ENCODE measurements at regions not wholly inside any gene's neighbourhood (a gene's known extent, or its start where the extent isn't known, plus 50 kb on each side); places are given as distances from the start of the nearest gene placed in this dataset.

DNA sequence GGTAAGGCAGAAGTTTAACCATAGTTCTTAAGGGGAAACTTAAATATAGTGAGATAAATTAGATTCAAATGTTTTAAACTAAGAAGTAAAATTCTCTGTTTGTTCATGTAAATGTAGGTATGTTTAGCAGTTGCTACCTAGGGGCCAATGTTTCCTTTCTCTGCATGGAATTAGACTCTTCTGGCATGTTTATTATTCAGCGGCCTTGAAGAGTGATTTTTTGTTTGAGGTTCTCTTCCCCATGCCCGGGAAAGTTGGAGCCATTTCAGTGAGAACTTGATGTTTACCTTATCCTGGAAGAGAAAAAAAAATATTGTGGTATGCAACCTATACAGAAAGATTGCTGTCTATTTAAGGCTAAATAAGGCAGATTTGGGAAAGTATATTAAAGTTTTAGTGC is 492.9 kb downstream of the KLF5 start:
- ATAC-seq (replicated peaks) (no peak), DNase-seq (no peak)
- H3K27ac Mint-ChIP-seq, result no peak overlapping the region
- H3K9me3 Mint-ChIP-seq, result no peaks in the 10 kb centered on the region
- H3K4me3 Mint-ChIP-seq, result no peak overlapping the region
- no peaks in the 10 kb centered on the region for H3K4me1 Mint-ChIP-seq
- H3K27me3 Mint-ChIP-seq, result no peaks in the 10 kb centered on the region
- no peaks in the 10 kb centered on the region for H3K36me3 Mint-ChIP-seq

DNA sequence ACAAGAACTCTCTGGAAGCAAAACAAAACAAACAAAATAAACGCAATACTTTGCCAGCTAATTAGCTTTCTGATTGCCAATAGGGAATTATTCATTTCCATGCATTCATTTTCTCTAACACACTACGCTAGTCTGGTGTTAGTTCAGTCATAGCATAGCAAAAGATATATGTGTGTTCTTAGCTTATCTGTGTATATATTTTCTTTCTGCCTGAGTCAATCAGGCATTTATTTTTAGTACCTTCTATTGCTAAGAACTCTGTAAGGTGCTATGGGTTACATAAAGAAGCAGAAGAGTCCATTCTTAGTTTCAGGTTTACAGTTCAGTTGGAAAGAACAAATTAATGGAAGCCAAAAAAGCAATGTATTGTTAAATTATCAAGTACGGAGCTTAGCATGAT is 490.9 kb downstream of the KLF5 start:
- Mint-ChIP-seq H3K36me3 (no peaks in the 10 kb centered on the region), H3K9me3 (no peaks in the 10 kb centered on the region), H3K4me1 (no peaks in the 10 kb centered on the region), H3K4me3 (no peak overlapping the region), H3K27ac (no peak overlapping the region), H3K27me3 (no peaks in the 10 kb centered on the region)
- ATAC-seq (replicated peaks) (no peak), DNase-seq (no peak)

DNA sequence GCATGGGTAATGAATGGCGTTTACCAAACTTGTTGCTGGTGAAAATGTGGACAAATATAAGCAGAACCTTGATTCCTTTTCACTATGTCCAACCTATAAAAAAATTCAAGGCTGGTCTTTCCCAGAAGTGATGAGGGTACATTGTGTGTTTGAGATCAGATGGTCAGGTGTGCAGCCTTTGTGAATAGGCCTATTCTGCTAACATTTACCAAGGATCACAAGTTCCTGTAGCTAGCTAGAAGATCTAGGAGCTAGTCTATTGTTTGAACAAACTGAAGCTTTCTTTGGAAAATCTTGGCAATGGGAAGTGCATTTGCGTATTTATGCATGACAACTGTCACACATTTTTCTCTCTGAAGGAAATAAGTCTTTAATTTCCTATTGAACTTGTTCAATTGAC is 489.6 kb downstream of the KLF5 start:
- Mint-ChIP-seq H3K4me3 (no peak overlapping the region), H3K36me3 (no peaks in the 10 kb centered on the region), H3K9me3 (no peaks in the 10 kb centered on the region), H3K4me1 (no peaks in the 10 kb centered on the region), H3K27ac (no peak overlapping the region), H3K27me3 (no peaks in the 10 kb centered on the region)
- ATAC-seq (replicated peaks) (no peak), DNase-seq (no peak)

DNA sequence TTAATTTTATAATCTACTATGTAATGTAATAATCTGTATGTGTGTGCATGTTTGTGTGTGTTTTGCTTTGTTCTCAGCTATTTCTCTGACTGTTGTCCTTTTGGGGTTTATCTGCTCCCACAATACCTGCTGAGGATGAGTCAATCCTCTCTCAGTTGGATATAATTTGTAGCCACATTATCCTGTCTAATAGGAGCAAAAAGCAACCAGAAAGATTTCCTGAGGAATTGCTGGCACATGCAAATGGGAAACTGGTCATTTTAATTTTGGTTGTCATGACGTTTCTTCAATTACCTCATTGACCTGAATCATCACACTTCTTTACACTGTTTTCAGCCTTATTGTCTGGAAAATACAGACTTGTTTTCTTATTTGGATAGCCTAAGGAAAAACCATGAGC is 488.4 kb downstream of the KLF5 start:
- H3K27me3 Mint-ChIP-seq, result no peaks in the 10 kb centered on the region
- no peaks in the 10 kb centered on the region for H3K9me3 Mint-ChIP-seq
- no peak overlapping the region for H3K27ac Mint-ChIP-seq
- no peak for DNase-seq
- H3K4me3 Mint-ChIP-seq, result no peak overlapping the region
- no peaks in the 10 kb centered on the region for H3K4me1 Mint-ChIP-seq
- no peak for ATAC-seq (replicated peaks)
- no peaks in the 10 kb centered on the region for H3K36me3 Mint-ChIP-seq

DNA sequence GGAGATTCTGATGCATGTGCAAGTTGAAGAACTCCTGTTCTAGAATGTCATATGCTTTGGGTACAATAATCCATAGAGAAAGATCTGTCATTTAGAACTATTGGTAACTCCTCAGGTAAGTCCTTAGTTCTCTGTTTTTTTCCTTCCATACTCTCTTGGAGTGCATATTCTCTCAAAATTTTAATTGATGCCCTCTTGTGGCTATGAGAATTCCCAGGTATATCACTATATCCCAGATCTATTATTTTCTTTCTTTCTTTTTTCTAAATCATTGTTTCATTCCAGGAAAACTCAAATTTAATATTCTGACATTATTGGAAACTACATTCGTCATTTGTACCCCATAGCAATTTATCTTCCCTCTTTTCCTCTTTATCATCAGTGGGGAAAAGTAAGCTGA is 485.4 kb downstream of the KLF5 start:
- DNase-seq (no peak), ATAC-seq (replicated peaks) (no peak)
- Mint-ChIP-seq H3K4me1 (no peaks in the 10 kb centered on the region), H3K4me3 (no peak overlapping the region), H3K9me3 (no peaks in the 10 kb centered on the region), H3K27ac (no peak overlapping the region), H3K36me3 (no peaks in the 10 kb centered on the region), H3K27me3 (no peaks in the 10 kb centered on the region)

DNA sequence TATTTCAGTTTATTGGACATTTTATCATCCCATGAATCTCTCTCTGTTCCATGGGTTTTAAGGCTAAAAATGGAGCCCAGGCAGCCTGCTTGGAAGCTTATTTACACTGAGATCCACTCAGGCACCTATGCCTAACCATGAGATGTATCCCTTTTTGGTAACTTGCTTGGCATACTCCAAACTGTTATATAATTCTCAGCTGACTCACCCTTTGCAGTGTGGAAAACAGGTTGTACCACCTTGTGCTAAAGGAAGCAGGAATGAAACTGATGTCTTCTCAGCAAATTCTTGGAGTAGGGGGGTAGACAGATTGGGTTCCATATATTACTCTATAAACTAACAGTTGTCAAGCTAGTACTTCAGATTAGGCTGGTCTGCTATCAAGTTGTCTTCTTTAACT is 483.6 kb downstream of the KLF5 start:
- no peak for DNase-seq
- Mint-ChIP-seq H3K9me3 (no peaks in the 10 kb centered on the region), H3K27ac (no peak overlapping the region)

DNA sequence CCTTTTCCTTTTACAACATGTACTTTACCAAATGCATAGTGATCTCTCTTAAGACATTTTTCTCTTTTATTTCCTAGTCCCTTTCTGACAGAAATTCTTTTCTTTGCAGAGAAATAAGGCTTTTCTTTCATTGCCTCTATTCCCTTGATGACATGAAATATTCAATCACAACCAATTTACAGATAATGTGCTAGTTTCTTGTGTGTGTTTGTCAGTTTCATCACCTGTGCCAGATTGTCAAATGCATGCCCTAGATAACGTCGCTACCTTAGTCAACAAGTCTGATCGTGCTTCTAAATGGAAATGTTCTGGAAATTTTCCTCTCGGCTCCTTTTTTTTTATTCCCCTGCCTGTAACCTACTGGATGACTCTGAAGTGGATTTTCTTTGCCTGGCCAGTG is 478.1 kb downstream of the KLF5 start:
- Mint-ChIP-seq H3K9me3 (peaks cover 0 to 1% of the 10 kb centered on the region in 2 donors), H3K27me3 (no peaks in the 10 kb centered on the region), H3K4me3 (no peak overlapping the region), H3K36me3 (no peaks in the 10 kb centered on the region), H3K27ac (no peak overlapping the region), H3K4me1 (no peaks in the 10 kb centered on the region)
- ATAC-seq (replicated peaks), result no peak
- DNase-seq, result no peak

More for the DNA sequence above, 483.6 kb downstream of the KLF5 start:
- Mint-ChIP-seq H3K4me1 (no peaks in the 10 kb centered on the region), H3K4me3 (no peak overlapping the region), H3K36me3 (no peaks in the 10 kb centered on the region), H3K27me3 (no peaks in the 10 kb centered on the region)
- ATAC-seq (replicated peaks), result no peak

DNA sequence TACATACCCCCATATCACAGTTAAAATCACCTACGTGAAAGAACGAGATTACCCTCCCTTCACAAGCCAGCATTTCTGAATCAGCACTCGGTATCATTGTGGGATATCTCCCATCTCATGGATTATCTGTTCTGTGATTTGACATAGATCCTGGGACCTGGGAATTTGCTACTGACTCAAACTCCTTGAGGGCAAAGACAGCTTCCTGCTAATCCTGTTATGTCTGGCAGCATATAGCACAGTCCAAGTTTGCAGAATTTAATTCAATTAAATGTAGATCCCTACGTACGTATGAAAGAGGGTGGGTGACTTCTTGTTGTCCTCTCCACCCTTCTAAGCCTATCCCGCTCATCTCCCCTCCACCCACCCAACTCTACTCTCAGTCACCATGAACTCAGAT is 476.5 kb downstream of the KLF5 start:
- H3K4me1 Mint-ChIP-seq, result no peaks in the 10 kb centered on the region
- no peak for DNase-seq
- no peaks in the 10 kb centered on the region for H3K36me3 Mint-ChIP-seq
- no peak for ATAC-seq (replicated peaks)
- peaks cover 0 to 1% of the 10 kb centered on the region in 2 donors for H3K9me3 Mint-ChIP-seq
- H3K27me3 Mint-ChIP-seq, result no peaks in the 10 kb centered on the region
- no peak overlapping the region for H3K27ac Mint-ChIP-seq
- H3K4me3 Mint-ChIP-seq, result no peak overlapping the region

DNA sequence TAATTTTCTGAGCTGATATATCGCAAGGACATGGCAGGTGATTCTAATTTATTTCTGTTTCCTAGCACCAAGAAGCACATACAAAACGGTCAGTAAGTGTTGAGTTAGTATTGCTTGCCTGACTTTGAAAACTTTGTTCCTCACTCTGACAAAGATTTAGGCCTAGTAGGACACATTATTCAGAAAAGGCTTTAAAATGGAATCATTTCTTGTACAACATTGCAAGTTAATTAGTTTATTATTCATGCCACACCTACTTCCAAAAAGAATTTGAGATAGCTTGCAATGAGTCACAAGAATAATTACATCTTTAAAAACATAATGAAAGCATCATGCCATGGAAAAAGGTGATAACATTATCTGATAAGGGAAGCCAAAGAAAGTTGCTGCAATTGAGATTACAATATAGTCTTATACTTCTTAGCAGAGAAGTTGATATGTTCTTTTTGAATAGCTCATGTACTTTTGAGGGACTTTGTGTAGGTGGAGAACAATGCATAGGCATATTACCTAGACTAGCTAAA is 474.2 kb downstream of the KLF5 start:
- DNase-seq (no peak), ATAC-seq (replicated peaks) (no peak)
- no peaks in the 10 kb centered on the region for H3K27me3 Mint-ChIP-seq
- no peak overlapping the region for H3K27ac Mint-ChIP-seq
- peaks cover 3 to 4% of the 10 kb centered on the region in 2 donors for H3K9me3 Mint-ChIP-seq
- H3K36me3 Mint-ChIP-seq, result no peaks in the 10 kb centered on the region
- H3K4me1 Mint-ChIP-seq, result no peaks in the 10 kb centered on the region
- no peak overlapping the region for H3K4me3 Mint-ChIP-seq

DNA sequence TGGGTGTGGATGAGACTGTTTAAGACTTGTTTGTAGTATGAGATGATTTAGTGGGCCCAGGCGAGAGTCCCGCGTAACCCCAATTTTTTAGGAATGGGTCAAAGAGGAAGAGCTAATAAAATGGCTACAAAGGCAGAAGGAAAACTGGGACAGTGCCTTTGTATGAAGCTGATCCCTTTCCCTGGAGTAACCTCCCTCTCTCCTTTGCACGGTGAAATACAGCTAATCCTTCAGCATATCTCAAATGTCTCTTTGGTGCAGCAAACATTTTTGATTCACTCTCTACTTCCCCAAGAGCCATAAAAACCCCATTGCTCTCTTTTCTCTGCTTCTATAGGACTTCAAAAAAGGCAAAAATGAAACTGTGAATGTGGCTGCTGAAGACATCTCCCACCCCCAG is 473.8 kb downstream of the KLF5 start:
- DNase-seq (no peak), ATAC-seq (replicated peaks) (no peak)
- no peaks in the 10 kb centered on the region for H3K36me3 Mint-ChIP-seq
- no peak overlapping the region for H3K4me3 Mint-ChIP-seq
- peaks cover 3 to 4% of the 10 kb centered on the region in 2 donors for H3K9me3 Mint-ChIP-seq
- no peaks in the 10 kb centered on the region for H3K27me3 Mint-ChIP-seq
- H3K4me1 Mint-ChIP-seq, result no peaks in the 10 kb centered on the region
- H3K27ac Mint-ChIP-seq, result no peak overlapping the region

DNA sequence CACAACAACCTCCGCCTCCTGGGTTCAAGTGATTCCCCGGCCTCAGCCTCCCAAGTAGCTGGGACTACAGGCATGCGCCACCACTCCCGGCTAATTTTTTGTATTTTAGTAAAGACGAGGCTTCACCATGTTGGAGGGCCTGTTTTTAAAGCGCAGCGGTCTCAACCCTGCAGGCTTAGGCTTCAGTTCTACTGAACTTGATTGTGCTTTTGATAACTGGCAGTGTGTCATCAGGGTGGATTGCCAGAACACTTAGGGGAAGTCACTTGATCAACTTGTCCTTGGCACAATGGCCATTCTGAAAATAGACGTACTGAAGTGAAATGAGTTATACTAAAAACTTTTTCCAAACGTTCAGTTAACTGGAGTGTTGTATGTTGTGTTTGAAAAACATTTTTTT is 472.2 kb downstream of the KLF5 start:
- H3K36me3 Mint-ChIP-seq, result no peaks in the 10 kb centered on the region
- DNase-seq (no peak), ATAC-seq (replicated peaks) (no peak)
- no peak overlapping the region for H3K27ac Mint-ChIP-seq
- no peak overlapping the region for H3K4me3 Mint-ChIP-seq
- peaks cover 3 to 4% of the 10 kb centered on the region in 2 donors for H3K9me3 Mint-ChIP-seq
- H3K4me1 Mint-ChIP-seq, result no peaks in the 10 kb centered on the region
- no peaks in the 10 kb centered on the region for H3K27me3 Mint-ChIP-seq

DNA sequence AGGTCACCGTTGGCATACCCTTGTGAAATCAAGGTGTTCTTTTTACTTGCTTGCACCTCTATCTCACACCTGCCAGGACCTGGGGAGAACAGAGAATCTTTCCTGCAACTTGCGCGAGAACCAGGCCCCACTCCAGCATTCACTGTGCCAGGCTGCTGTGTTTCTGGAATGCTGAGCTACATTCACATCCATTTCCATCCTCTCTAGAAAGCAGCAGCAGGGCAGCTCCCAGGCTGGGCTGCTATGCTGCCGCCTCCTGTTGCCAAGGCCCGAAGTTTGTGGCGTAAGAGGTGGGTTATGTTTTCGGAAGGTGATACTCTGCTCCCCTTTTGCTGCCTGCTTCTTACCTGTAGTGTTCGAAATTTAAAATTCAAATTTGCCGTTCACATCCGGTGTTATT is 464.1 kb downstream of the KLF5 start:
- H3K4me3 Mint-ChIP-seq, result no peak overlapping the region
- no peaks in the 10 kb centered on the region for H3K36me3 Mint-ChIP-seq
- H3K9me3 Mint-ChIP-seq, result no peaks in the 10 kb centered on the region
- H3K27me3 Mint-ChIP-seq, result no peaks in the 10 kb centered on the region
- DNase-seq, result no peak
- no peaks in the 10 kb centered on the region for H3K4me1 Mint-ChIP-seq
- H3K27ac Mint-ChIP-seq, result no peak overlapping the region
- ATAC-seq (replicated peaks), result no peak

DNA sequence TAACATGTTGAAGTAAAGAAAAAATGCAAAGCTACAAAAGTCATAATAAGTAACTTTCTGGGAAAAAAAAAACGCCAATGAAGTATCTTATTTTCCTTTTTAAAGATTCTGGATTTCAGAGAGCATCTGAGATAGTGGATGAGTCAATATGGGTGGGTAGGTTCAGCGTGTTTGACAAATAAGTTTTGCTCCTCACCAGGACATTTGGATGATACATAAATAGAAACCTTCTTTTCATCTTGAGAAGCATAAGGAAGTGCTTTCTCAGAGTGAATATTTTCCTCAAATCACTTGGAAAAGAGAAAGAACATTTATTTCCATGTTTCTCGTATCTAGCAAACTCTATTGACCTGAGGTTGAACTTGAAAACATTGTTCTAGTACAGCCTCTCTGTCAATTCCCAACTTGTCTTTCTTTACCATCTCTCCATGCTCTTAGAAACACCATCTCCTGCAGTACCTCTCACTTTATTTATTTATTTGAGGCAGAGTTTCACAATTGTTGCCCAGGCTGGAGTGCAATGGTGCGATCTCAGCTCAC is 463.2 kb downstream of the KLF5 start:
- ATAC-seq (replicated peaks), result no peak
- Mint-ChIP-seq H3K4me3 (no peak overlapping the region), H3K27me3 (no peaks in the 10 kb centered on the region), H3K36me3 (no peaks in the 10 kb centered on the region), H3K4me1 (no peaks in the 10 kb centered on the region), H3K9me3 (no peaks in the 10 kb centered on the region), H3K27ac (no peak overlapping the region)
- no peak for DNase-seq

DNA sequence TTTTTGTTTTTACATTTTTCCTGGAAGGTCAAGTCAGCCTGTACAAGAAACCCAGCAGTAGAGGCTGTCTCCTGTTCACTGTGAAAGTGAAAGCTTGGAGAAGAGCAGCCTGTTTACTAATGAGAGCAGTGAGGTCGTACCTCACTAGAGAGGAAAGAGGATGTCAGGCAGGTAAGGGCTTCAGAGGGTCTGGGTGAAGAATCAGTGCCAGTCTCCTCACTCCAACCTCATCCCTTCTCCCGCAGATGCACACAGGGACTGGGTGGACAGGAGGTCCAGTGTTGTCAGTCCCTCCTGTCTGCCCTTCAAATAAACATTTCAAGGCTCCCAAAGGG is 462.5 kb downstream of the KLF5 start:
- DNase-seq (no peak), ATAC-seq (replicated peaks) (no peak)
- H3K4me3 Mint-ChIP-seq, result no peak overlapping the region
- H3K4me1 Mint-ChIP-seq, result no peaks in the 10 kb centered on the region
- H3K9me3 Mint-ChIP-seq, result no peaks in the 10 kb centered on the region
- no peak overlapping the region for H3K27ac Mint-ChIP-seq
- H3K36me3 Mint-ChIP-seq, result no peaks in the 10 kb centered on the region
- no peaks in the 10 kb centered on the region for H3K27me3 Mint-ChIP-seq

DNA sequence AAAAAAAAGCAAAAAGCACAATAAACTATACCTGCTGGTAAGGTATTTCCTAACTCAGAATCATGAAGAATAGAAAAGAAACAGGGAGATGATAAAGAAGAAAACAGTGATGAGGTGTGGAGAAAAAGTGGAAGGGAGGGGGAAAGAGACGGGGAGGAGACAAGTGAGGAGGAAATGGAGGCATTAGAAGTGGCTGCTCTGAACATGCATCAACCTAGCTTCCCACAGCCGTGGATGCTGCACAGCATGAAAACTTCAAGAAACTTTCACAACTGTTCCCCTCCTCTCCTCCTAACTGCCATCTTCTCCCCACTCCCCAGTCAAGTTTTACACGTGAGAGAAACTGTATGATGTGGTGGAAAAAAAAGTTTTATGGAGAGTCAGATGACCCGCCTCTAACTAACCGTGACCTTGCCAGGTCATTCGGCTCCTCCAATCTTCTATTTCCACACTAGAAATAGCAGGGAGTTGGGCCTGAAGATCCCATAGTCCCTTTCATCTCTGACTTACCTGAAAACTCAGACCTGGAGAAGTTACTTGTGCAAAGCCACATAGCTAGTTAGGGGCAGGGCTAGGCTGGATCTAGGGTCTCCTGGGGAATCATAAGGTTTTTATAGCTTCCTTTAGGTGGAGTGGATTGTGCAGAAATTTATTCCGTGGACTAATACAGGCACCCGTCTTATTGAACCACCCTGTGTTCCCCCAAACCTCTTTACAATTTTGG is 461.9 kb downstream of the KLF5 start:
- no peak for ATAC-seq (replicated peaks)
- H3K4me1 Mint-ChIP-seq, result no peaks in the 10 kb centered on the region
- H3K36me3 Mint-ChIP-seq, result no peaks in the 10 kb centered on the region
- H3K4me3 Mint-ChIP-seq, result no peak overlapping the region
- no peaks in the 10 kb centered on the region for H3K9me3 Mint-ChIP-seq
- H3K27me3 Mint-ChIP-seq, result no peaks in the 10 kb centered on the region
- no peak overlapping the region for H3K27ac Mint-ChIP-seq
- DNase-seq, result no peak

Measured in stimulated activated naive B cell treated with anti-CD40 and anti-IgM and Interleukin-4, amounts not matched to agents 10 μg/mL and 1 μg/mL and 100 μg/mL, for 72 hours (primary cell).